ENCODE measurements at regions not wholly inside any gene's neighbourhood (a gene's known extent, or its start where the extent isn't known, plus 50 kb on each side); places are given as distances from the start of the nearest gene placed in this dataset.

DNA sequence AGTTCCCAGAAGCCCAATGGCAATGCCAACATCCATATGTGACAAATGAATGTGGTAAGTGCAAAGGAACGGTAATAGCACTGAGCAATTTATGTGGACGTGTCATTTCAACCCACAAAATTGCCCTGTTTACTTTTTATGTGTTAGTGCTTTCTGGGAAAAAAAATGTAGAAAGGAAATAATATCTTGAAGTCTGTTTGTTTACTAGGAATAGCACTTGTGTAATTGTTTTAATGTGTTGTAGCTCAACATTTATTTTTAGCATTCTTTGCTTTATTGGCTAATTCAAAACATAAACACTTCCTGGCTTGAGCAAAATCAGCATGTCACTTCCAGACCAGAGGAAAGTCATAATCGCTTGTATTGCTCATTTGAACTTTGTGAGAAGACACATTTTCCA, 224.8 kb upstream of the KCNK2 start:
- TF ChIP-seq FOXM1 (IDR thresholded peaks at IDR 0.05; ENCODE audit: borderline replicate concordance) (no peak), FOXK2 (IDR thresholded peaks at IDR 0.05) (no peak), ZNF384 (IDR thresholded peaks at IDR 0.05) (no peak), L3MBTL2 (conservative IDR thresholded peaks at IDR 0.05) (no peak), HDGF (IDR thresholded peaks at IDR 0.05; ENCODE audit: borderline replicate concordance) (no peak), ELF4 (IDR thresholded peaks at IDR 0.05) (no peak), SUZ12 (IDR thresholded peaks at IDR 0.05) (no peak), BHLHE40 (IDR thresholded peaks at IDR 0.05; ENCODE audit: borderline replicate concordance) (no peak), TARDBP (IDR thresholded peaks at IDR 0.05) (no peak), FOXA1 (IDR thresholded peaks at IDR 0.05) (no peak)
- TF ChIP-seq, protein P1, sequence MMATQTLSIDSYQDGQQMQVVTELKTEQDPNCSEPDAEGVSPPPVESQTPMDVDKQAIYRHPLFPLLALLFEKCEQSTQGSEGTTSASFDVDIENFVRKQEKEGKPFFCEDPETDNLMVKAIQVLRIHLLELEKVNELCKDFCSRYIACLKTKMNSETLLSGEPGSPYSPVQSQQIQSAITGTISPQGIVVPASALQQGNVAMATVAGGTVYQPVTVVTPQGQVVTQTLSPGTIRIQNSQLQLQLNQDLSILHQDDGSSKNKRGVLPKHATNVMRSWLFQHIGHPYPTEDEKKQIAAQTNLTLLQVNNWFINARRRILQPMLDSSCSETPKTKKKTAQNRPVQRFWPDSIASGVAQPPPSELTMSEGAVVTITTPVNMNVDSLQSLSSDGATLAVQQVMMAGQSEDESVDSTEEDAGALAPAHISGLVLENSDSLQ (IDR thresholded peaks at IDR 0.05): no peak
